ENCODE measurements at regions not wholly inside any gene's neighbourhood (a gene's known extent, or its start where the extent isn't known, plus 50 kb on each side); places are given as distances from the start of the nearest gene placed in this dataset.

DNA sequence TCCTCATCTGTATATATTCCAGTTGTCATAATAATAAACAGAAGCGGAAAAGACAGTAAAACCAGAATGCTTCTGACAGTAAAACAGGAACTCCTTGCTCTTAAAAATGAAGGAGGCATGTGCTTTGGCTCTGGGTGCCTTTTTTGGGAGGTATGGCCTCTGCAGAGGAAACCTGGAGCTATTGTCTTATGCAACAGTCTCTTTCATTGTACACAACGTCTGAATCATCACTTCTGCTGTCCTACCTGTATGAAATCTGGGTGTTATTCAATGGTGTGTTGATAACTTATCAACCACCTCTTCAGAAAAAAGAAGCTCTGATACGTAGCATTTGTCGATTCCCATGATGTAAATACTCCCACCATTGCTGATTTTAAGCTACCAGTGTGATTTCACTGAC, 64.8 kb downstream of the CDCA7 start:
- no peak for DNase-seq

DNA sequence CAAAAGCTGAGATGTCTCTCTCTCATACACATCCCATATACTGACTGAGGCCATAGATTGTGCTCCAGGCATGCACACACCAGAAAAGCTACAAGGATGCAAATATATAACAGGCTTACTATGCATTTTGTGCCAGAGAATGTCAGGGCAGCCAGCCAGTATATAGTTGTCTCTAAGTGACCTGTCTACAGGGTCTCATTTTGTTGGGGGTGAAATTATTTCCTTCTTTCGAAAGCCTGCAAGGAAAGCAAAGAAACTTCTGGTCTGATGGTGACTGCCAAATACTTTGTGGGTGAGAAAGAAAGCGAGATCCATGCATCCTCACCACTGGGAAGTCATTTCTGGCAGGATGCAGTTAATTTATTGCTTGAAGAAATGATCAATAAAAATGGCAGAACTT, 70.2 kb downstream of the CDCA7 start:
- no peak for DNase-seq

- no peak for DNase-seq
Measured at GRCh38 chr2:173427887-173428668, 73.4 kb downstream of the CDCA7 start.

DNA sequence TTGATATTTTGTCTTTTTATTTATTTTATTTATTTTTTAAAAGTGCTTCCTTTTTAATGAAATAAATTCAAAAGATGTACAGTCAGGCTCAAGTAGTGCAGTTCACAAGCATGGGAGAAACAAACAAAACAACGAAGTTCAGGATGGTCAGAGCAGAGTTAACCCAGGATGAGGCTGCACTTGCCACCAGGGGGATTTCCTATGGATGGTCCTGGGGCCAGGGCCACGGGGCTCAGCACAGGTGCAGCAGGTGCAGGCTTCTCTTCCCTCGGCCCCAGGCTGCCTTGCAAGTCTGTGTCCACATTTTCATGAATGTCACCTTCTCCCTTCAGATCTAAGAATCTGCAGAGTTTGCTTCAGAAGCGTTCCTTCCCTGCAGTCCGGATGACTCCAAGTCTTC, 76.5 kb downstream of the CDCA7 start:
- DNase-seq = no peak

- DNase-seq = no peak
Measured at GRCh38 chr2:173432049-173432754, 77.5 kb downstream of the CDCA7 start.

DNA sequence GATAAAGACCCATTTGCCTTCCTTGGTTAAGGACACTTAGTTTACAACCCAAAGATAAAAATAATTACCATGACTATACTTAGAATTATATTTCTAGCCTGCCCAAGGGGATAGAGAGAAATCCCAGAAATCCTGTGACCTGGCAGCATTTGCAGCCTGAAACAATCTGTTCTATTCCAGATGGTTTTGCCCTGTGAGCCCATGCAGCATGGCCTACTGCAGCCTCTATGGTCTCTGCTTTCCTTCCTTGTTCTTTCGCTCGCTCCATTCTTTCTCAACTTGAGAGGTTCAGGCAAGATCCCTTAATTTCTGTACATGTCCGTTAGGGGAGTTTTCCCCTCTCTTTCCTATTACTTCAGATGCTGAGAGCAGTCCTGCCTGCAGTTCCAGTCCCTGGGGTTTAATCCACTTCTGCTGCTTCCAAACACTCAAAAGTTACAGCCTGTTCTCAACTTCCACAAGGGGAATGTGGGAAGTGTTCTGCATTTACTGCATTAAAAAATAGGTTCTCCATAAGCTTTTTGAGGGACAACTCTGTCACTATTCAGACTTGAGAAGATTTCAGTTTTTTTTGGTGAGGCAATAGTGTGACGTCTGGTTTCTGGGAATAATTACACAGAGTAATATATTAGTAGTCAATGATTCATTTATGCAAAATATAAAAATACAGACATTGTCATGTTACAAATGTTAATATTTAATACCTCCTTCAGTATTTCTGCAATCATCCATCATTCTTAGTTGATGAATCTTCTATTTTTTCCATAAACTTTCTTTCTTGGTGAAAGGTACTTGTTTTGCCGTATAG, 80.3 kb downstream of the CDCA7 start:
- no peak for DNase-seq

DNA sequence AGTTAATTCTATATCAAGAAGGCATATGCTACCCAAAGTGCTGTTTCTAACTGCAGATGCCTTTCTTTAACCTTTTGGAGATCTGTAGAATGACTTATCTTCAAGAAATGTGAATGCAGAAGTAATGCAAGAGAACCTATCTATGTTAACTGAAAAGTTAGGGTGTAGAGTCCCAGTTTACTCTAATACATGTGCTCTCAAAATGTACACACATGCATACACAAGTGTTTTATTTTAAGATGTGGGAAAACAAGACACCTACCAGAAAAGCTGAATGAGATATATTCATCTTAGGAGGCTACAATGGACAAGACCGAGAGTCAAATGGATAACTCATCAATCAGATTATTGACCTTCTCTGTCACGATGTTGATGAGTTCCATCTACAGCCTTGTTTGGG, 80.9 kb downstream of the CDCA7 start:
- DNase-seq = no peak

DNA sequence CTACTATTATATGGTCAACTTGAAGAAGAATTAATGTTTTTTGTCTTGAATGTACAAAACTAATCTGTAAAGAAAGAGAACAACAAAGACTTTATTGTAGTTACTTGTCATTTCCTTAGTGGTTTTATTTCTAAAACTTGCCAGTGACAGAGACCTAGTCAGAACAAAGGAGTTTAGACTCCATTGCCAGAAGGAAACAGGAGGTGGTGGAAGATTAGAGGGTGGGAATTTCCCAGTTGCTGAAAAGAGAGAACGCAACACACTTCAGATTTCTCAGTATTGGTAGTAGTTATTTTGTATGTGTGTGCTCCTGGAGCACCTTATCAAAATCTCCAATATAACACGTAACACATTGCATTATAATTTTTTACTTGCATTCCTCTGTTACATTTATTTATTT, 81.4 kb downstream of the CDCA7 start:
- DNase-seq = no peak

DNA sequence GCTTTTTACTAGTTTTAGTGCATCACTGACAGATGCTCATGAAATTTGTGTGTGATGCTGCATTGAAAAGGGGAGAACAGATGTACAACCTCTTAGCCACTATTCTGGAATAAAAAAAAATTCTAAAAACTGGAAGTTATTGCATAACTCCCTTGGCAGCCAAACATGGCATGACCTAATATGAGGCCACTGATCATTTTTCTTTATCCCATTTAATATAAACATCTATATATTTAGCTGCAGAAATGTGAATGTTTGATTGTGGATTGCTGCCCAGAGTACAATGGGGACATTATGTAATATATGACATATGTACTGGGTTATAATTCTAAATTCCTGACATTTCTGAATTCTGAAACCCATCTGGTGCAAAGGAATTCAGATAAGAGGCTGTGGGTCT, 86.5 kb downstream of the CDCA7 start:
- DNase-seq = no peak

GRCh38 chr2:173442542-173442941, 87.9 kb downstream of the CDCA7 start:
- no peak for DNase-seq

- no peak for DNase-seq
Measured at GRCh38 chr2:173446722-173447121, 92.0 kb downstream of the CDCA7 start.

- peak; percentile 81 for DNase-seq
Measured at GRCh38 chr2:173448938-173449471, 94.3 kb downstream of the CDCA7 start.

DNA sequence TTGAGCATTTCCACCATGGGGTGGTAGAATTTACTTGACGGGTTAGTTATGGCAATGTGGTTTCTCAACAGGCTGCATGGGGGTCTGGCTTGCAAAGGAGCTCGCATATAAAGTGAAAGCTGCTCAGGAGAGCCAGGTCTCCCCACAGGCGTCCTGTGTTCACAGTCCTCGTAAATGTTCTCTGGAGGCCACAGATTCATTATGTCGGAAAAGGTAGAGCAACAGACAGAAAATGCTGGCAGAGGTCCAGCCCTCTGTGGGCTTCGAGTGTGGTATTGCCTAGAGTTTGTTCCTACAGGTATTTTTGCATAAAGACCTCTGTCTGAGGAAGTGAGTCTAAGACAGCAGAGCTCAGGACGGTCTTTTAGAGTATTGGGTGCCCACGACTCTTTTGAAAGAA, 96.4 kb downstream of the CDCA7 start:
- DNase-seq = no peak

GRCh38 chr2:173451941-173452340, 97.3 kb downstream of the CDCA7 start:
- DNase-seq = no peak

GRCh38 chr2:173452416-173452815, 97.7 kb downstream of the CDCA7 start:
- DNase-seq = no peak

DNA sequence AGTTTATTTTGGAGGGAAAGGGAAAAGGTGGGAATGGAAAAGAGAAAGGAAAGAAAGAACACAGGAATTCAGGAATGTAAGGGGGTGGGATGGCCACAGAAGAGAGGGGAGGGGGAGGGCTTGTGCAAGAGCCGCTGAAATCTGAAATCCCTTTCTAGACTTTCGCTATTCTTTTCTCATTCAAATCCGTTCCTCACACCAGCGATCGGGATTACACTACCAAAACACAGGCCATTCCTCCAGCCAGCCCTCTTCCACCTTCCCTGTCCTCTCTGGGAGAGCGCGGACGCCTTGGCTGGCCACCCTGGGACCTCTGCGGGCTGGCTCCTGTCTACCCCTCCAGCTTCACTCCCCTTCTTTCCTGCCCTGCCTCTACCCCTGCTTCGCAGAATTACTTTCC, 102.3 kb downstream of the CDCA7 start:
- DNase-seq = no peak

DNA sequence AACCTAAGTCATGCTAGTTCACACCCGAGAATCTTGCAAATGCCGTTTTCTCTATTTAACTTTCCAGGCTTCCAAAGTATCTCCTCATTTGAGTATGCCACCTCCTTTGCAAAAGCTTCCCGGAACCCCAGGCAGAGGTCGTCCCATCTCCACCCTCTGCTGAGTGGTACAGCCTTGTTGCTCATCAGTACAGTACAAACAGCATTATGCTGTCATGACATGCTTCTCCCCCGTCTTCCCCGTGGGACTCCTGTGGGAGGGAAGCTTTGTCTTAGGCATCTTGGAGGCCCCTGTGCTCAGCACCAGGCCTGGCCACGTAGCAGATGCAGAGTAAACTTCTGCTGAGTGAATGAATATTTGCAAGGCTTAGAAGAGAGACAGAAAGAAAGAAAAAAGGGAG, 102.7 kb downstream of the CDCA7 start:
- no peak for DNase-seq

GRCh38 chr2:173458991-173459780, 104.5 kb downstream of the CDCA7 start:
- no peak for DNase-seq

DNA sequence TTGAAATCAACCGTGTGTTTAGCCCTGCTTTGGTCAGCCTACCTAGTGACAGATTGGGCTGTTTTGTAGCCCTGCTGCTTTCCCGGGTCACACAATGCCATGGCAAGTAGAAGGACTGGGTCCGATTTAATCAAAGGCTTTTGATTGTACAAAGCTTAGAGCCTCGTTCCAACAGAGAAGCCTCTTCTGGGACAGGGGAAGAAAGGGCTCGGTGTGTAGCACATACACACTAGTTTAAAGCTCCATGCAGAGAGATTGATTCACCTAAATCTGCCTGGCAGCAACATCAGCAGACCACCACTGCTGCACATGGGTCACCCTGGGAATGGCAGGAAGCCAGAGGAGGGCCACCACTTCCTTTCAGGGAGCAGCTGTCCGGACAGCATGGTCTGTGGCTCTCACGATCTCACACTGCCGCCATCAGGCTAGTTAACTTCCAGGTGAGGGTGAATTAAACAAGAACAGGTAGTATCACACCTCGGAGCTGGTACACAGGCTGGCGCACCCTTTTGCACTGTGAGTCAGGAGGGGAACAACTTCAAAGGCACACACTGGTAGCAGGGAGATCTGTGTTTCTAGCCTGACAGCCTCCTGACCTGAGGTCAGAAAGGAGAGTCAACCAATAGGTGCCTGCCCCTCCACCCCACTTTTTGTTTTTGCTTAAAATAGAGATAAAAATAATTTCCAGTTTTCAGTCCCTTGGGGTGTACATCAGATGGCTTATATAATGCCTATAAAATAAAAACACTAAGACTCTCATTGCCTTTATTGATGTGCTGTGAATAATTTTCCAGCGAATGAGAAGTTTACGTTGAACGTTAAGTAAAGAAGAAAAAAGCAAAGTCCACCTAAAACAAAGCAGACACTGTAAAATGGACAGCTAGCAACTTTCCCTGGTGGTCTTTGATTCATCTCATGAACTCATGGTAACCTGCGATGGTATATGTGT, 108.5 kb downstream of the CDCA7 start:
- no peak for DNase-seq

- DNase-seq = no peak
Measured at GRCh38 chr2:173463846-173464245, 109.2 kb downstream of the CDCA7 start.

DNA sequence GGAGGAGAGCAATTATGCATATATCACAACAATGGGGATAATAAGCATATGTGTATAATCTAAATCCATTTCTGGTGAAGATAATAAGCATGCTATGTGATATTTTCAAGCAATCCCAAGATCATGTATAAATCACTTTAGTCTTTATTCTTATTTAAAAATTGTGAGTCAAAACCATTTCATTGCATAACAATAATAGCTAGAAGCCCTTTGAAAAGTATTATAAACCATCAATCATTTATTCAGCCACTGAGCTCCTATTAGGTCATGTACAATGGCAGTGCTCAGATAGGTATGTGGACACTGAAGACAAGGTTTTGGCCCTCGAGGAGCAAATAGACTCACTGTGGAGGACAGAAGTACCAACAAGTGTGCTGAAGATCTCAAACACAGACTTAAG, 113.1 kb downstream of the CDCA7 start:
- no peak for DNase-seq
